Stimulated activated CD8-positive, alpha-beta memory T cell treated with anti-CD3 and anti-CD28 coated beads, Interleukin-7, amount 100 ng/mL, for 48 hours (primary cell): ENCODE measurements at regions not wholly inside any gene's neighbourhood (a gene's known extent, or its start where the extent isn't known, plus 50 kb on each side); places are given as distances from the start of the nearest gene placed in this dataset.
"Not testable (repeated sequence)": the region's sequence is repeated elsewhere in the genome, so short reads cannot be mapped to it uniquely, and the experiment has no call there.

Source experiments
- DNase-seq, 2 donors: peaks; one replicate each; pipeline ENCODE4 v3.0.0-alpha.2; 2020; ENCODE audit warnings: low read depth in 1 of 2; ENCODE audit errors: extremely low read depth in 1 of 2

DNA sequence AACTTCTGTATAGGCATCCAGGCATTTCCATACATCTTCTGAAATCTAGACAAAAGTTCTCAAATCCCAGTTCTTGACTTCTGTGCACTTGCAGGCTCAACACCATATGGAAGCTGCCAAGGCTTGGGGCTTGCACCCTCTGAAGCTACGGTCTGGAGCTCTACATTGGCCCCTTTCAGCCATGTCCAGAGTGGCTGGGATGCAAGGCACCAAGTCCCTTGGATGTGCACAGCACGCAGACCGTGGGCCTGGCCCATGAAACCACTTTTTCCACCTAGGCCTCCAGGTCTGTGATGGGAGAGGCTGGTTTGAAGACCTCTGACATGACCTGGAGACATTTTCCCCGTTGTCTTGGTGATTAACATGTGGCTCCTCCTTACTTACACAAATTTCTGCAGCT, 1645.1 kb downstream of the REEP3 start:
- no peak for DNase-seq

DNA sequence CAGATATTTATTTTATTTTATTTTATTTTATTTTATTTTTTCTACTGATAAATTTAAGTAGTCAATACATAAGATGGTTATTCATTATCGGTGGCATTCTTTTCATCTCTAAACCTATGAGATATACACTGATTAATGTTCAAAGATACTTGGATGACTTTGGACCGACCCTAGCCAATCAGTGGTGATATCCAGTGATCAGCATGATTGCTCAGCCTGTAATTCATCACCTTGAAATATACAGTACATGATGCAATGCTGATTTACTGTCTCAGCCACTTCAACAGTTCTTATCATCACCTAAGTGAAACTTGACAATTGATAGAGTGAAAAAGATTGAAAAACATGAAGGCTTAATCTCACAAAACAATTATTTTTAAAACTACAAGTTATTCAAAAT, 1651.0 kb downstream of the REEP3 start:
- no peak for DNase-seq

DNA sequence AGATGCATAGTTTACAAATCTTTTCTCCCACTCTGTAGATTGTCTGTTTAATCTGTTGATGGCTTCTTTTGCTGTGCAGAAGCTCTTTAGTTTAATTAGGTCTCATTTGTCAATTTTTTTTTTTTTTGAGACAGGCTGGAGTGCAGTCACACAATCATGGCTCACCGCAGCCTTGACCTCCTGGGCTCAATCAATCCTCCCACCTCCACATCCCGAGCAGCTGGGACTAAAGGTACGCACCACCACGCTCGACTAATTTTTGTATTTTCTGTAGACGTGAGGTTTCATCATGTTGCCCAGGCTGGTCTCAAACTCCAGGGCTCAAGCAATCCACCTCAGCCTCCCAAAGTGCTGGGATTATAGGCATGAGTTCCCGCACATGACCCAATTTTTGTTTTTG, 1655.8 kb downstream of the REEP3 start:
- DNase-seq, result no peak

DNA sequence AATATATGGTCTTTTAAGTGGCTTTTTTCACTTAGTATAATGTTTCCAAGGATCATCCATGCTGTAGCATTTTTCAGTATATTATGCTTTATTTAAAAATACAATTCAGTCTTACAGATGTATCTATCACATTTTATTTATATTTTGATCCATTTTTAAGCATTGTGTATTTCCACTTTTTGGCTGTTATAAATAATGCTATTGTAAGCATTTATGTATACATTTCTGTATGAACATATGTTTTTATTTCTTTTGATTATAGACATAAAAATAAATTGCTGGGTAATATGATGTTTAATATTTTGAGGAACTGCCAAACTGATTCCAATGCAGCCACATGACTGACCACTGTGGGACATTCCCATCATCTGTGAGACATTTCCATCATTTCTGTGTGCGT, 1662.0 kb downstream of the REEP3 start:
- no peak for DNase-seq

DNA sequence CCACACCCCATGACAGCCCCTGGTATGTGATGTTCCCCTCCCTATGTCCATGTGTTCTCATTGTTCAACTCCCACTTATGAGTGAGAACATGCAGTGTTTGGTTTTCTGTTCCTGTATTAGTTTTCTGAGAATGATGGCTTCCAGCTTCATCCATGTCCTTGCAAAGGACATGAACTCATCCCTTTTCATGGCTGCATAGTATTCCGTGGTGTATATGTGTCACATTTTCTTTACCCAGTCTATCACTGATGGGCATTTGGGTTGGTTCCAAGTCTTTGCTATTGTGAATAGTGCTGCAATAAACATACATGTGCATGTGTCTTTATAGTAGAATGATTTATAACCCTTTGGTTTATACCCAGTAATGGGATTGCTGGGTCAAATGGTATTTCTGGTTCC, 1665.5 kb downstream of the REEP3 start:
- not testable (repeated sequence) for DNase-seq

DNA sequence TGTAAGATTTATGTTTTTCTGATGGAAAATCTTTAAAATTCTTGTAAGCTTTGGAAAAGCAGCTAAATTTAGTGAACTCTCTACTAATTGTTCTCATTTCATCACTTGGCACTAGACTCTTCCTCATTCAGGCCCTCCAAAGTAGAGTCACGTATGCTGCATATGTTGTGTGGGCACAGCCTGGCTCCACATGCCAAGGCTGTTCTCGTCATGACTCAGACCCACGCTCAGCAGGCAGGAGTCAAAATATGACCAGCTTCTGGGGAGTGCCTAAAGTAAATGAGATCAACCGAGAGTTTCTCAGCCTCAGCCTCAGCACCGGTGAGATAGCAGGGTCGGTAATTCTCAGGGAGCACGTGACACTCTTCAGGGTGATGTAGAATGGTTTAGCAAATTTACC, 1672.9 kb downstream of the REEP3 start:
- DNase-seq, result no peak

DNA sequence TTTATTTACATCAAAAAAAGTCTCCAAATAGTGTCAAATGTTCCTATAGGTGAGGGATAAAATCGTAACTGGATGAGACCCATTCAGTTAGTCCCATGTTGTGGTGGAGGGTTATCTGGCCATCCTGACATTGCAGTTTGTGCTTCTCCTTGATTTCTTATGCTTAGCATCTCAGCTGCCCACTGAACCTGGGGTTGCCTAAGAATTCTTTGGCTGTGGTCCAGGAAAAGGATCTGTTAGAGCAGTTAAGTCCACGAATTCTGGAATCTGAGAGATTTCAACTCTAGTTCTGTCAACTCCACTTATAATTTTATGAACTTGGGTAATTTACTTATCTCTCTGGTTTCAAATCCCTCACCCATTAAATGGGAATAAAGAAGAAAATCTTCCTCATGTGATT, 1673.4 kb downstream of the REEP3 start:
- DNase-seq, result no peak

DNA sequence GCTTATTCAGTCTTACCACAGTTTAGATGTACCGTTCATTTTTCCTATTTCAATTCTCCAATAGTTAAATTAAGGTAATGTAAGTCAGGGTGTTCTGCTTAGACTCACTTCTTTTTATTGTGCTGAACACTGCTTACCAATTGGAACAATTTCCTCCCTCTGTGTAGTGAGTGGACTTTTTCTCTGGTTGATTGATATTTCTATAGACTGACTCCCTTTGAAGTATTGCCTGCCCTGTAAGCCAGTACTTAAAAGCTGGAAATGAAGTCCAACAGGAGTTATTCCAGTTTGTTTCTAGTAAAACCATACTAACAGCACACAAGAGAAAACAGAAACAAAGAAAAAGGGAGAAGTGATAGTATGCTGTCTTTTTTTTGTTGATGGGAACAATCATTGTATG, 1674.9 kb downstream of the REEP3 start:
- DNase-seq, result no peak

DNA sequence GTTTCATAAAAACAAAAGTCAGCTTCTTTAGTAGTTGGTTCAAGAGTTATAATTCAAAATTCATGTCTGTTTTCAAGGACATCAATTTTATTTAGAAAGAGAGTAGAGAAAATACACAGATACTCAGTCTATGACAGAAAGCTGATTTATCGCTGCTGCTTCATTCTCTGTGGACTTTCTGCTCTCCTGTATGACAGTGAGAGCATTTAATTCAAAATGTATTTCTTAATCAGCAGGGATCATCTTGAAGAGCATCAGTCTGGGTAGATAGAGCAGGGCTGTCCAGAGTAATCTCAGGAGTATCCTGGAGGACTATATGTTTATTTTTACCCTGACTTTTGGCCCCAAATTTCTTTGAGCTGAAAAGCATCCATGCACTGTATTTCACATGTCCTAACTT, 1676.7 kb downstream of the REEP3 start:
- DNase-seq, result no peak

DNA sequence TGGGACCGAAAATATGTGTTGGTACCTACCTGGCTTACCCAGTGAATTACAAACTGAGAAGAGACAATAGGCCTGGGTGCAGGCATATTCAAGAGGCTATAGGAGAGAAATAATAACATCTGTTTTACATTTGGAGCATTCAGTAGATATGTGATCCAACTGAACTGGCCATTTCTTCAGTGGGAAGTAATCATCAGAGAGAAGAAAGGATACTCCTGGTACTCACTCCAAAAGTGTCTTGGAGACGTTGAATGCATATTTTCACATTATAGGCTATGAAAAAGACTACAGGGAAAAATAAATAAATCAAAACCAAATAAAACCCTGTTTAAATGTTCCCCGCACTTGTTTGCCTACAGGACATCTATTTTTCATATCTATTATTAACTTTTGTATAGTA, 1680.3 kb downstream of the REEP3 start:
- DNase-seq, result no peak

DNA sequence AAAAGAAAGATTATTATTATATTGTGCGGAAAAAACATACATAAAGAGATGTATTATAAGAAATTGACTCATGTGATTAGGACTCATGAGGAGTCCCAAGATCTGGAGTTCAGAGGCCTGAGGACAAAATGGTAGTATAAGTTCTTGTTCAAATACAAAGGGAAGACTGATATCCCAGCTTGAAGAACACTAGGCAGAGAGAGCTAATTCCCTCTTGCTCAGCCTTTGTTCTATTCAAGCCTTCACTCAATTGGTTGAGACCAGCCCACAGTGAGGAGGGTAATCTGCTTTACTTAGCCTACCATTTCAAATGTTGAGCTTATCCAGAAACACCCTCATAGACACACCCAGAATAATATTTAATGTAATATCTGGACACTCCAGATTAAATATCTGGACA, 1683.8 kb downstream of the REEP3 start:
- no peak for DNase-seq

DNA sequence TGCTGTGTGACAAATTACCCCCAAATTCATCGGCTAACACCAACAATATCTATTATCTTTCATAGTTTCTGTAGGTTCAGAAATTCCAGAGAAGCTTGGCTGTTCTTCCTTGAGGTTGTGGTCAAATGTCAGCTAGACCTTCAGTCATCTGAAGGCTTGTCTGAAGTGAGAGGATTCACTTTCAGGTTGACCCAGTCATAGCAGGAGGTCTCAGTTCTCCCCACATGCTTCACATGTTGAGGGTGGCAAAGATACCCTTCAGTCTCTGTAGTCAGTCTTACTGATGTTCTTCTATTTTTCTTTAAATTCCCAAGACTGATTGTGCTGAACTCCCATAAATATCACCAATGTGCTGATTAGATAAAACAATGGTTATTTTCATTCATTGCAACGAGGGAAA, 1692.0 kb downstream of the REEP3 start:
- DNase-seq, result no peak

DNA sequence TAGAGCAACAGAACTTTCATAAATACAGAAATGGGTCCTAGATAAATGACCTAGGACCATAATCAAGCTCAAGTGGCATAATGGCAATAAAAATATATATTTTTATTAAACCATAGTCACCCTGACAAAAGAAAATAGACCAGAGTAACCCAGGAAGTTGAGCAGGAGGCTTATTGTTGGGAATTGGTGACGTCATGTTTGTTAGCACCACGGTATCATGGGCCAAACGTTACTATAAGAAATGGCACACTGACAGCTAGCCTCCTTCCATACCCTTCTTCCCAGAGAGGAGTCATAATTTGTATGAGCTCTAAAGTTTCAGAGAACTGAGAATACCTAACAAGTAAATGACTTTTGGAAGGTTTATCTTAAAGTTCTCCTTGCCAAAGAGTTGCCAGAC, 1698.2 kb downstream of the REEP3 start:
- DNase-seq, result no peak

DNA sequence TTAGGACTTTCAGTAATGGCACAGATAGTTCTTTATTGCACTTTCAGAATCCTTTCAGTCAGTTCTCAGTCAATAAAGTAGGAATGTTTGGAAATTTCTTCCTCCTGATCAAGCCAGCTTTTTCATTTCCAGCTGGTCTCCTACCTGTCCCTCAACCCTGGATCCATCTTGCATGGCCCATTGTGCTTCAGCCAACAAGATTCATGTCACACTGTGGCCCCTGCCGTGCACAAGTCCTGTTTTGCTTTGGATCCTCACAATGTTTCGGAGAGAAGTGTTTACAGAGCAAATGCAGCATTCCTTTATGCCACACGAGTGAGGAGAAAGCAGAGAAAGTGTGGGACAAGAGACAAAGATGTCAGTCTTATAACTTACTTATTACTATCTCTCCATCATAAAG, 1694.7 kb upstream of the LRRTM3 start:
- no peak for DNase-seq

DNA sequence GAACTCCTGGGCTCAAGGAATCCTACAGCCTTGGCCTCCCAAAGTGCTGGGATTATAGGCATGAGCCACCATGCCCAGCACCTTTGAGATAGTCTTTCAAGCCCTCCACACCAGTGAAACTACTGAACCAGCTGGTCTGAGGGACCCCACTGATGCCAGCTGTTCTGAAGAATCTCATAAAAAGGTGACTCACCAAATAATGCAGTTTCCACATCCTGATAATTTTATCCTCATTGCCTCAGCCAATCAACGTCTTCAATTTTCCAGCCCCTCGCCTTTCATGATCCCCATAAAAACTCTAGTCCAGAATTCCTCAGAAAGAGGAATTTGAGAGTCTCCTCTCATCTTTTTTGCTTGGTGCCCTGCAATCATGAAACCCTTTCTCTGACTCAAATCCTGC, 1691.6 kb upstream of the LRRTM3 start:
- DNase-seq, result no peak

DNA sequence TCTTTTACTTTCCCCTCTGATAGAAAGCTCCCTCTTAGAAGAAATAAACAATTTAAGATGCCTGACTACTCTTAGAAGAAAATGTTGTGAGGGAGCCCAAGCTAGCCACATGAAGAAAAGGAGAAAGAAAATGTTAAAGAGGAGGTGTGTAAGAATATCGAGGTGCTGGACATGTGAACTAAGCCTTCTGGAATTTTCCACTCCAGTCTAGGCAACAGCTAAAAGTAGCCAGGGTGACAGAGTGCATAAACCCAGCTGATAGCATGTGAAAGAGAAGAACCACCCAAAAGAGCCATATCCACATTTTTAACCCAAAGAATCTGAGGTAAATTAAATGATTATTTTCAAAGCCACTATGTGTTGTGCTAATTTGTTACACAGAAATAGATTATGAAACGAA, 1690.6 kb upstream of the LRRTM3 start:
- no peak for DNase-seq

DNA sequence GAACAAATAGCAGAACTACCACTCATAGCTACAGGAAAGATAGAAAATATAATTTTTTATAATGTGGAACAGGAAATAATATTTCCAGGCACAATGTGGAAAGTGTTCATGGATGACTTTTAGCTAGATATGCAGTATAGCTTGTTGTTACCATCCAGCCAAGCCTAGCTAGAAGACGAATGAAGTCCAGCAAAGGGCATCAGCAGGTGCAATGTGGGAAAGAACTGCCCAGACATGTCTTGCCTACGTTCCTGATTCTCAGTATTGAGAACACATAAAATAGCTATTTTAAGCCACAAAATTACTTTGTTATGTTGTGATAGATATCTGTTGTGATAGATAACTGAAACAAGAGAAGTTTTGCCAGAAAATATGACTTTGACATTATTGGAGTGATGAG, 1690.0 kb upstream of the LRRTM3 start:
- DNase-seq, result no peak

DNA sequence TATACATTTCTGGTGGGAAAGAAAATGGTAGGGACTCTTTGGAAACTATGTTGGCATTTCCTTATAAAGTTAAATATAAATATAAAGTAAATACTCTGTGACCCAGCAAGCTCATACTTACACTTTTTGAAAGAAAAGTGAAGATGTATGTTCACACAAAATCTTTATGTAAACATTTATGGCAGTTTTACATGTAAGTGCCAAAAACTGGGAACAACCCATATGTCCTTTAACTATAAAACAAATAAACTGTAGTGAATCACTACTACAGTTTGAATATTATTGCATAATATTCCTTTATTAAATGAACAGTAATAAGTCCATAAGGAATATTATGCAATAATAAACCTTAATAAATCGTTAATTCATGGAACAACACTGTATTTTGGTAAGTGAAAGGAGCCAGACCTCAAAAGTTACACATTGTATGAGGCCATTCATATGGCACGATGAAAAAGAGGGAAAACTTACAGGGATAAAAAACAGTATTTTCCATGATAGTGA, 1660.3 kb upstream of the LRRTM3 start:
- no peak for DNase-seq

DNA sequence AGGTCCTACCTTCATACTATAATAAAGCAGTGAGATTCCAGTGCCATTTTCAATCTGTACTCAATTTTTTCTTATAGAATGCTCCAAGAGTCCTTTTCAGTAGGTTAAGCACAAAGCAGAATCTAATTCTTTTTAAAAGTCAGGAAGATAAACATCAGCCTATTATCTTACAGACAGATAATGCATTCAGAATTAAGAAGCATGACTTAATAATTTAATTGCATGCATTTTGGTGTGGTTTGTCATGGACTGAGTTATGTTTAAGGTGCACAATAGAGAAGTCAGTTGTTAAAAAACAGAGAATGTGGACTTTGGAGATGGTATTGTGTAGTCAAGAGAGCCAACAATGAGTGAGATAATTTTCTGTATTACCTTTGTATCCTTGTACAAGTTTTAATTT, 1656.3 kb upstream of the LRRTM3 start:
- not testable (repeated sequence) for DNase-seq

DNA sequence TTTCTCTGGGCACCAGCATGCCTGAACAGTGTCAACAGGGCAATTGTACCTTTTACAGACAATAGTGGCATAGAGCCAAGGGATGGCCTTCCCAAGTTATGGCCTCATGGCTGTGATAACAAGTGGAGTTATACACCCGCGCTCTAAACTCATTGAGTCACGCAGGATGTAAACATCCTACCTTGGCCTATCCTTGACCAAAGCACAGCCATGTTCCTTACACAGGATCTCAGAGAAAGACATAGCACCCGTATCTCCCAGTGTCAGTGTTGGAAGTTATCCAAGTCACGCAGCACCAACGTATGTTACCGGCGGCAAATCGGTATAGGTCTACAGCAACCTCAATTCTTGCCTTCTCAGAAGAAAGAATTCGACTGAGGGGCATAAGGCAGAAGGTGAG, 1654.9 kb upstream of the LRRTM3 start:
- DNase-seq, result no peak

DNA sequence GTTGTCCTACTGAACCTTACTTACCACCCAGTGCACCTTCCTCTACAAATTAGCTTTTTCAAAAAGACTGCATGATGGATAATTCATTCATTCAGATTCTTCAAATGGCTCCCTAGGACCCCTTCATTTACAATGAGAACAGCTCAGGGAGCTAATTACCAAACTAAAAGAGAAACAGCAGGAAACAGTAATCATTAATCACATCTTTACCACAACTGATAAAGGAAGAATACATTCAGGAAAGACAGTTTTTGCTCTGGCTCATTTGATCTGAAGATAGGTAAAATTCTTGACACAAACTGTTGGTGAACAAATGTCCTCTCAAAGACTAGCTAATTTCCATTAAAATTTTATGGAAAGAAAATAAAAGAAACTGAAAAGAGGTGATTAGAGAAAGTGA, 1652.7 kb upstream of the LRRTM3 start:
- no peak for DNase-seq

DNA sequence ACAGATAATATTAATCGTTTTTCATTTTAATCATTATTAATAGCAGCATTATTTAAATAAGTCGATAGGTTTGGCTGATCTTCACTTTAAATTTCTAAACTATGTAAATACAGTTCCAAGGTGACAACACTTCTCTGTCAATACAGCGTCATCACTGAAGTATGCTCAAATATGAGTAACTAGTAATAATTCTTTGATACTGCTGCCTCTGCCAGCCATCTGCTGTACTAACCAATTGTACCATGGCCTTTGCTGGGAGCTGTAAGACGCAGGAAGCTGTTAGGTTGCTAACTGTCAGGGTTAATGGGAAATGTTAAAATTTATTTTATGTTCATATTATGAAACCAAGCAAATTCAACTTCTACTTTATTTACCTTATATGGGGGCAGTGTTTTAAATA, 1650.5 kb upstream of the LRRTM3 start:
- no peak for DNase-seq

DNA sequence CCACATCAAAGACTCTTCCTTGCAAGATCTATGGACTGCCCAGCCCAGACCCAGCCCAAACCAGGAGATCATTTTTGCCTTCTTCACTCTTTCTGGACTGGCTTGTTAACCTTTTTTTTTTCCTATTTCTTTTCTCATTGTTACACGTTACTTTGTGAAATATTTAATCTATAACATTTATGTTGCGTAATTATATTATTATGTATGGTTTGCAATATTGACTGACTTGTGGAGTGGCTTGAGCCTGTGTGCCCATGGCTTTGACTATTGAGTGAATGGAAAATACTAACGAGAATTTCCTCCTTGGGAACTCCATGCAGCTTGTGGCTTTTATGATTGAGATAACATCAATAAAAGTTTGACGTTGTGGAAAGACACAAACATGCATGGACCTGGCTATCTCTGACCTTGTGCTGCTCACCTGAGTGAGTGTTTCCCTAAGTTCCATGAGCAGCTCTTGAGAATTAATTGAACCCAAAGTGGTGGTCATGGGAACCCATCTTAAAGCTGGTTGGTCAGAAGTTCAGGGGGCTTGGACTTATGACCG, 1641.3 kb upstream of the LRRTM3 start:
- DNase-seq, result no peak

DNA sequence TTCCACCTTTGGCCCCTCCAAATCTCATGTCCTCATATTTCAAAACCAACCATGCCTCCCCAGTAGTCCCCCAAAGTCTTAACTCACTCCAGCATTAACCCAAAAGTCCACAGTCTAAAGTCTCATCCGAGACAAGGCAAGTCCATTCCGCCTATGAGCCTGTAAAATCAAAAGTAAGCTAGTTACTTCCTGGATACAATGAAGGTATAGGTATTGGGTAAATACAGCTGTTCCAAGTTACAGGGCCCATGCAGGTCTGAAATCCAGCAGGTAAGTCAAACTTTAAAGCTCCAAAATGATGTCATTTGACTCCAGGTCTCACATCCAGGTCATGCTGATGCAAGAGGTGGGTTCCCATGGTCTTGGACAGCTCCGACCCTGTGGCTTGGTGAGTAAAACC, 1640.1 kb upstream of the LRRTM3 start:
- DNase-seq, result not testable (repeated sequence)
